Activated naive CD4-positive, alpha-beta T cell treated with anti-CD3 and anti-CD28 coated beads, Interleukin-2, amount 50 U/mL, for 24 hours (primary cell): ENCODE measurements at regions not wholly inside any gene's neighbourhood (a gene's known extent, or its start where the extent isn't known, plus 50 kb on each side); places are given as distances from the start of the nearest gene placed in this dataset.

Source experiments
- H3K27ac Mint-ChIP-seq: one replicate; pipeline ENCODE4 v1.8.0; 2021; ENCODE audit warnings: mild to moderate bottlenecking, mixed read lengths
- H3K27me3 Mint-ChIP-seq: one replicate; pipeline ENCODE4 v1.8.0; 2021; ENCODE audit warnings: mixed read lengths
- H3K36me3 Mint-ChIP-seq: one replicate; pipeline ENCODE4 v1.8.0; 2021; ENCODE audit warnings: mixed read lengths
- H3K4me1 Mint-ChIP-seq: one replicate; pipeline ENCODE4 v1.8.0; 2021; ENCODE audit warnings: mixed read lengths
- H3K4me3 Mint-ChIP-seq: one replicate; pipeline ENCODE4 v1.8.0; 2021; ENCODE audit warnings: mild to moderate bottlenecking, mixed read lengths
- H3K9me3 Mint-ChIP-seq: one replicate; pipeline ENCODE4 v1.8.0; 2021; ENCODE audit warnings: mixed read lengths

DNA sequence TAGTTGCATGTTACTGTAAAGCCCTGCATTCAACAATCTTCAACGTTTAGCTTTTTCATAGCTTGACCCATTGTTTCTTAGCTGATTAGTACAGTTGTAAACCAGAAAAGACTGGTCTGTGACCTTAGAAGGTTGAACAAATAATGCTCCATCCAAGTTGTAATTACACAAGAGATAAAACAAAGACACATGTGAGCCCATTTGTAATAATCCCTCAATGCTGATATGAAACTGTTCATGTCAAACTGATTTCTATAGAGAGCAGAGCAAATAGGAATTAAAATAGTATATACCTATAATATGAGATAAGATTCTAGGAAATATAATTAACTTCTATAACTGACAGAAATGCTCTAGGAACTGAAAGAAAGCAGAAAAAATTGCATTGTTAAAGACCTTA lies 94.7 kb upstream of the SLC25A13 start:
- H3K27me3 Mint-ChIP-seq: peaks cover 9% of the 10 kb centered on the region
- H3K4me1 Mint-ChIP-seq: no peaks in the 10 kb centered on the region
- H3K9me3 Mint-ChIP-seq: no peaks in the 10 kb centered on the region
- H3K27ac Mint-ChIP-seq: no peak overlapping the region
- no peaks in the 10 kb centered on the region for H3K36me3 Mint-ChIP-seq
- H3K4me3 Mint-ChIP-seq: no peak overlapping the region

DNA sequence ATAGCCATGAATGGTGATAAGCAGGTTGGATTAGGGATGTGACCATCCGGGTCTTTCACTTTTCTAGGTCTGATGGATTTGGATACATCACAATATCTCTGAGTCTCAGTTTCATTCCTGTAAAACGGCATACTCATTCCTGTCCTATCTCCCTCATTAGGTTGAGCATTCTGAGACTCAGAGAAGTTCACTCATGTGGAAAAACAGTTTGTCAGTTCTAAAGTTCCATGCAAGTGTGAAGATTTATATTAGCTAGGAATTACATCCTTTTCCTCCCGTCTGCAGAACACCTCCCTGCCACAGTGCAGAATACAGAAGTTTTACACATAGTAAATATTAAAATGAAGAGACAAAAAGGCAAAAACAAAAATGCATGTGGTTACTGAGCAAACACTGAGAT lies 94.2 kb upstream of the SLC25A13 start:
- Mint-ChIP-seq H3K27me3 (peaks cover 9% of the 10 kb centered on the region), H3K4me1 (no peaks in the 10 kb centered on the region), H3K36me3 (no peaks in the 10 kb centered on the region), H3K4me3 (no peak overlapping the region), H3K27ac (no peak overlapping the region), H3K9me3 (no peaks in the 10 kb centered on the region)

DNA sequence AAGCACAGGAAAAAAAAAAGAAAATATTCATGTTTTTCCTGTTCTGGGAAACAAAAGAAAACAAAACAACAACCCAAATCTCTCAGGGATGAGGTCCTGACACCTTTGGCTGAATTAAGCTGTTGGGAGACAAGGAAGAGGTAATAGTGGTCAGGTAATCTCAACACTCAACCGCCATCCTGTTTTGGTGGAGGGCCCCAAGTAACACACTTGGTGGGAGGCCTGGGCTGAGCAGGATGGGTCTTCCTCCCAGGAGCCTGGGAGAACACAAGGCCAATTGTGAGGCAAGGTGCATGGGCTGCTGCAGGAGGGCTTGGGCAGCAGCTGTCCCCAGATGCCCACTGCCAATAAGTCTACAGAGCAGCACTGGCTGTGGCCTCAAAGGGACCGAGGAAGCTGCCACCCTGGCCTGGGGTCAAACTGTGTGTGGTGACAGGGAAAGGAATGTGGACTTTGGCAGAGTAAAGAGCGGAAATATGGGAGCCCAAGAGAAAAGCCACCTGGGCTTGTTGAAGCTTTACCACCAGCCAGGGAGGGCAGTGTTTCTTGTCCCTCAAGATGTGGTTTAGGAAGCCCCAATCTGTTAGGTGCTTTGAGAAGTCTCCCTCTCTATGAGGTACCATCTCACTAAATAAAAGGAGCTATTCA lies 93.5 kb upstream of the SLC25A13 start:
- H3K4me3 Mint-ChIP-seq: no peak overlapping the region
- no peaks in the 10 kb centered on the region for H3K9me3 Mint-ChIP-seq
- H3K36me3 Mint-ChIP-seq: no peaks in the 10 kb centered on the region
- H3K27ac Mint-ChIP-seq: no peak overlapping the region
- no peaks in the 10 kb centered on the region for H3K4me1 Mint-ChIP-seq
- H3K27me3 Mint-ChIP-seq: peaks cover 9% of the 10 kb centered on the region

DNA sequence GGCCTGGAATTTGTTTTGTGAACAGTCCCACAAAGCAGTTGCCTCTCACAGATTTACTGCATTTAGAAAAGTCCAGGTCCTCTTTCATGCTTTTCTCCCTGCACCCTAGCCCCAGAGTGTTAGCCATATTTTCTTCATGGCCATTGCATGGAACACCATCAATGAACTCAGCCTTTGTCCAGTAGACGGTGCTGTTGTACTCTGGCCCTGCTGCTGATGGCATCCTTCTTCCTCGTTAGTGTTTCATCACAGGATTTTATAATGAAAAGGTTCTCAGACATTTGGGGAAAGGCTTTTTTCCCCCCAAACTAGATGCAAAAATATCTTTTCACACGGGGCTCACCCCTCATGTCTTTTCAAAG lies 93.0 kb upstream of the SLC25A13 start:
- Mint-ChIP-seq H3K9me3 (no peaks in the 10 kb centered on the region), H3K4me1 (no peaks in the 10 kb centered on the region), H3K27me3 (peaks cover 9% of the 10 kb centered on the region), H3K27ac (no peak overlapping the region), H3K36me3 (no peaks in the 10 kb centered on the region), H3K4me3 (no peak overlapping the region)

DNA sequence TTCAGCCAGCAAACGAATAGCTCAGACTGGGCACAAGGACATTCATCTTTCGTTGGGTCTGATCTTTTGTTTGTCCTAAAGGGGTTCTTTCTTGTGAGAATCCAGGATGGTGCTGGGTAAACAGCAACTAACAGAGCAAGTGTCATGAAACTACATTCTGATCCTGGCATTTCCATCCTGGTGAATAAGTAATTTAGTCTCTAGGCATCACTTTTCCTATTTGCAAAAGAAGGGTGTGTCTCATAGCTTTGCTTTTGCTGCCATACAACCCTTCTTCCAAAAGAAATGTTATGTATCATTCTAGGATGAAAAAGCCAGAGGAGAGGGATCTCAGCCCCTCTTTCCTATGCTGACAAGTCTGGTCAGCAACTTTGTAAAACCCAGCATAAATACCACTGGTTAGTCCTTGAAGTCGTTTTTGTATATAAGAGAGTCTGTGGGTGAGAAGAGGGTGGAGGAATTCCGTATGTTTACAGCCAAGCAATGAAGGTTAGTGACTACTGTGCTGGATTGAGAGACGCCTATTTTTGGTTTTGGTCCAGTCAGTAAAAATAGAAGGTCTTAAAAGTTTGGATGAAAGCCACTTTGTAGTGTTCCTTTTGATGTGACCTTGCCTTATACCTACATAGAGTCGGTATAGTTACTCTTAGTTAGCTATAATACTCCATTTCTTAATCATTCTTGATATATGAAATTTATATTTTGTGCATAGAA lies 88.4 kb upstream of the SLC25A13 start:
- Mint-ChIP-seq H3K4me1 (no peaks in the 10 kb centered on the region), H3K9me3 (no peaks in the 10 kb centered on the region), H3K4me3 (no peak overlapping the region), H3K27me3 (no peaks in the 10 kb centered on the region), H3K36me3 (no peaks in the 10 kb centered on the region), H3K27ac (no peak overlapping the region)

DNA sequence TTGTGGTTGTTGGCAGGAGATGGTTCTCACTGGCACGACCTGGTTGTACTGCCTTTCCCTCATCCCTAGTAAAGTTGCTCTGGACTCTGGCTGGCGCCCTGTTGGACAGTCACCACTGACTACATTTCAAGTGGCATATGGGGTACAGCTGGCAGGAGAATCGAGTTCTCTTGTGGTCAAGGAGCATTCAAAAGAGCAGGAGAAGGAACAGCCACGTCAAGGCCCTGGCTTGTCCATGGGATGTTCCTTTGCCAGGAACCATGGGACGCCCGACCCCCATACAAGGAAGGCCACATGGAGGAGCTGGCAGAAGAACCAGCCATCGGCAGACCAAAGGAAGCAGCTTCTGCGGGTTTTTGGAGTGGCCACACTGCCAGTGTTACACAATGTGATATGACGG lies 87.0 kb upstream of the SLC25A13 start:
- Mint-ChIP-seq H3K27me3 (peaks cover 3% of the 10 kb centered on the region), H3K27ac (no peak overlapping the region)

DNA sequence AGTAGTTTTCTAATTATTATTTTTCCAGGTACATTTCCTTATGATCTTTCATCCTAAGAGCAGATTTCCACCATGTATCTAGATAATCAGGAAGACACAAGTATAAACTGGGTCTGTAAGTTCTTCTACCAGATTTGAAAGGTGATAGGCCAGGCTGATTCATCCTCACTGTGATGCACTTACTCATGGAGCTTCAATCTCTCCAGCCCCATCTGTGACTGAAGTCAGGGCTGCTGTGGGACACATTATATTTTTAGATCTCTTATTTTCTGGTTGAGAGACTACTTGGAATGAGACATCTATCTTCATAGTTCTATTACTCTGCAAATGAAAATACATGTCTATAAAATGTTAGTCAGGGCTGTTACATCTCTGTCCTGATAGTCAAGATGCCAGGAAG lies 85.5 kb upstream of the SLC25A13 start:
- Mint-ChIP-seq H3K36me3 (no peaks in the 10 kb centered on the region), H3K4me3 (no peak overlapping the region), H3K9me3 (no peaks in the 10 kb centered on the region), H3K27ac (no peak overlapping the region), H3K4me1 (no peaks in the 10 kb centered on the region), H3K27me3 (peaks cover 9% of the 10 kb centered on the region)

More for the DNA sequence above, 87.0 kb upstream of the SLC25A13 start:
- Mint-ChIP-seq H3K36me3 (no peaks in the 10 kb centered on the region), H3K4me3 (no peak overlapping the region), H3K9me3 (no peaks in the 10 kb centered on the region), H3K4me1 (no peaks in the 10 kb centered on the region)

DNA sequence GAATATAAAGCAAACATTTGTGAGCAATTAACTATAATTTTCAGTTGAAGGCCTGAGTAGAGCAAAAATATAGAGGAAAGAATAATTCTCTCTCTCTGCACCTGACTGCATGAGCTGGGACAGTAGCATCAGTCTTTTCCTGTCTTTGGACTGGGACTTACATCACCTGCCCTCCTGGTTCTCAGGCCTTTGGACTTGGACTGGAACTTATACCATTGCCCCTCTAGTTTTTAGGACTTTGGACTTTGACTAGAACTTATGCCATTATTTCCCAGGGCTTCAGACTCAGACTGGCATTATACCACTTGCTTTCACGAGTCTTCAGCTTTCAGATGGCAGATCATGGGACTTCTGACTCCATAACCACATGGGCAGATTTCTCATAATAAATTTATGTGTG lies 81.0 kb upstream of the SLC25A13 start:
- H3K27me3 Mint-ChIP-seq: peaks cover 12% of the 10 kb centered on the region
- H3K4me1 Mint-ChIP-seq: no peaks in the 10 kb centered on the region
- no peaks in the 10 kb centered on the region for H3K36me3 Mint-ChIP-seq
- no peak overlapping the region for H3K4me3 Mint-ChIP-seq
- no peak overlapping the region for H3K27ac Mint-ChIP-seq
- no peaks in the 10 kb centered on the region for H3K9me3 Mint-ChIP-seq

DNA sequence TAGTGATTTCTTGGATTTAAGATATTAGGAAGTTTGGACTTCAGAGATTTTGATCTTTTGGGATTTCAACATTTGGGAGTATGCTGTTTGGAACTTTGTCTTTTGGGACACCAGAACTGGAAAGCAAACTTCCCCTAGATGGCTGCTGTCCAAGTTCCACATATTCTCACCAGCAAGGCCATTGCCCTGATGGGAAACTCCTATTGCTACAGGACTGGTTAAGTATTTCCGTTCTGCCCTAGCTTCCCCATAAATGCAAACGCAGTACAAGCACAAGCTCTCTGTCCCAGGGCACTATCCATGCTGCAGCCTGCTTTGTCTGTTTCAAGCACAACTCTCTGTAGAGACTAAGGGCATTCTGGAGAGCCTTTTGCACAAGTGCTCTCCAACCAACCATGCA lies 79.3 kb upstream of the SLC25A13 start:
- no peaks in the 10 kb centered on the region for H3K36me3 Mint-ChIP-seq
- no peak overlapping the region for H3K4me3 Mint-ChIP-seq
- no peak overlapping the region for H3K27ac Mint-ChIP-seq
- no peaks in the 10 kb centered on the region for H3K9me3 Mint-ChIP-seq
- H3K4me1 Mint-ChIP-seq: no peaks in the 10 kb centered on the region
- H3K27me3 Mint-ChIP-seq: peaks cover 13% of the 10 kb centered on the region

DNA sequence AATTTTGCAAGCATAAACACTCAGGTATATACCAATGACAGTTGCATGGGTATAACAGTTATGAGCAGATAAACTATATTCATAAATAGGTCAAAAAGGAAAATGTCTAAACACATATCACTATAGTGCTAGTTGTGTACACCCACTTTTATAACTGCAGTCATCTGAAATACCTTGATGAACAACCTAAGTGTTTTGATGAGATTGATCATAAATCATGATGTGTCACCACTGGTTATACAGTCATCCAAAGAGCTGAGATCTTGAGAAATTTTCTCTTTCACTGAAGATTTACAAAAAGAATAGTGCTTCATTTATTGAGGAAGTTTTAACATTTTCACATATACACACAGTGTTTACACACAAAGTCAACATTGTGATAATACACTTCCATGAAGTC lies 78.6 kb upstream of the SLC25A13 start:
- Mint-ChIP-seq H3K36me3 (no peaks in the 10 kb centered on the region), H3K4me1 (no peaks in the 10 kb centered on the region), H3K9me3 (no peaks in the 10 kb centered on the region), H3K4me3 (no peak overlapping the region), H3K27ac (no peak overlapping the region), H3K27me3 (peaks cover 17% of the 10 kb centered on the region)

DNA sequence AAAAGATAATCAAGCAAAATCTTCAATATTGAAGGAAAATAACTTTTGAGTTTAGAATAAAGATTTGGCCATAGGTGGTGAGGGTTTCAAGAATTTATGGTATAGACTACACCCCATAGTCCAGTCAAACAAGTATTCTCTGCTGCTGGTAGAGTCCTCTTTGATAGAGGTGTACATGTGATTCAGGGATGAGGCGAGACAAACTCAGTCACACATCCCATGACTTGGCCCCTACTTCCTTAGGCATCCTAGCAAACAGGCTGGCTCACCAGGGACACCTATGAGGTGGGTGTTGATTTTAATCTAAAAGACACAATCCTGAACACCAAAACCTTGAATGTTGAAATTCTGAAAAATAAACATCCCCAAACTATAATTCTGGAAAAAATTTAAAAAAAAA lies 78.1 kb upstream of the SLC25A13 start:
- no peaks in the 10 kb centered on the region for H3K4me1 Mint-ChIP-seq
- H3K9me3 Mint-ChIP-seq: peaks cover 3% of the 10 kb centered on the region
- peaks cover 19% of the 10 kb centered on the region for H3K27me3 Mint-ChIP-seq
- no peaks in the 10 kb centered on the region for H3K36me3 Mint-ChIP-seq
- no peak overlapping the region for H3K27ac Mint-ChIP-seq
- H3K4me3 Mint-ChIP-seq: no peak overlapping the region

DNA sequence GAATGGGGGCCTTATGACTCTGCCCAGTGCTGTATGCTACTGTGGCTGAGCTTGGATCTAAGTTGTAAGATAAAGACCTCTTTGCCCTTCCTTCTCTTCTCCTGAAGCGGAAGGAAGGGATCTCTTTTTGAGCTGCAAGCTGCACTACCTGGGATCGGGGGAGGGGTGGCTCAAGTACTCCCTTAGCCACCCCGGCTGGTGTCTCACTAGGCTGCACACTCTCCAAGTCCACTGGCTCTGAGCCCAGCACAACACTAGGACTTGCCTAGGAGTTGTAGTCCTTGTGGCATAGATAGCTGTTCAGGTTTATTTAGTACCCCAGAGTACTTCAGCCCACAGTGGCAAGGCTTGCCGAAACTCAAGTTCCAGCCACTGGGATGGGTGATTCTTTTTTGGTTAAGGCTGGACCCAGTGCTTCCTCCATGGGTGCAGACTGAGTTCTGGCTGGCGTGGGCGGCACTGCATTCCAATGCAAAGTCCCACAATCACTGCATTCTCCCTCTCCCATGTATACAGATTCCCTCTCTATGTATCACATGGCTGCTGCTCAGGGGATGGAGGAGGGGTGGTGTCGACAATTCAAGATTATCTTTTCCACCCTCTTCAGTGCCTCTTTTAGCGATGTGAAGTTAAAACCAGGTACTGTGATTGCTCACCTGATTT lies 76.2 kb upstream of the SLC25A13 start:
- no peak overlapping the region for H3K27ac Mint-ChIP-seq
- H3K36me3 Mint-ChIP-seq: no peaks in the 10 kb centered on the region
- H3K27me3 Mint-ChIP-seq: peaks cover 14% of the 10 kb centered on the region
- H3K4me1 Mint-ChIP-seq: no peaks in the 10 kb centered on the region
- peaks cover 18% of the 10 kb centered on the region for H3K9me3 Mint-ChIP-seq
- no peak overlapping the region for H3K4me3 Mint-ChIP-seq

DNA sequence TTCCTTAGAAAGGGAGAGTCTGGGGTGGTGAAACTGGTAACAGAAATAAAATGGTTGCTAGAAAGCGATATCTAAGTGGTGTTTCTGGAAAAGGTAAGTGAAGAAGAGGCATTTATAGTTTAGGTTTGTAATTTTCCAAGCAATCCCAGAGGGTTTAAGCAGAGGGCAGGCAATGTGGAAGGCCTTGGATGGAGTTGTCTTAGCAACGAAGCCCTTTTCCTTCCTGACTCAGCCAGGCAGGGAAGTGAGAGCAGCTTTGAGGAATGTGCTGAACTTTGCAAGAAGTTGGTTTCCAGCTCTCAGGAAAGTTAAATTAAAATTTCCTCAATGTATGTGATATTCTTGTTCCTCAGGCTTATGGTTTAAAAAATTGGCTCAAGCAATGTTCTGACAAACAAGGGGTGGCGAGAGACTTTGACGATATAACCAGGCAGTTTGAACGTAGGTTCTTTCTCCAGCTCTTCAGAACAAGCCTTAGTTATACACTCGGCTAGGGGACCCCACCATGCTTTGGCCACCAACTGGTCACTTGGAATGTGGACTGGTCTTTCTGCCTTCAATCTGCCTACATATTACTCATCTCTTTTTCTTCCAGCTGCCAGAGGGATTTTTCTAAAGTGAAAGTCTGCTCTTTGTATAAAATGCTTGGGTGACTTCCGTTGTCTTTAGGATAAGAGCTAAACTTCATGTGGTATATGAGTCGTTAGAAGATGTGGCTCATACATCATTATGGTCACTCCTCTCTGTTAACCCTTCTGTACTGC lies 66.9 kb upstream of the SLC25A13 start:
- Mint-ChIP-seq H3K4me3 (no peak overlapping the region), H3K27me3 (peaks cover 5% of the 10 kb centered on the region), H3K4me1 (no peaks in the 10 kb centered on the region), H3K36me3 (no peaks in the 10 kb centered on the region), H3K27ac (no peak overlapping the region), H3K9me3 (peaks cover 9% of the 10 kb centered on the region)

DNA sequence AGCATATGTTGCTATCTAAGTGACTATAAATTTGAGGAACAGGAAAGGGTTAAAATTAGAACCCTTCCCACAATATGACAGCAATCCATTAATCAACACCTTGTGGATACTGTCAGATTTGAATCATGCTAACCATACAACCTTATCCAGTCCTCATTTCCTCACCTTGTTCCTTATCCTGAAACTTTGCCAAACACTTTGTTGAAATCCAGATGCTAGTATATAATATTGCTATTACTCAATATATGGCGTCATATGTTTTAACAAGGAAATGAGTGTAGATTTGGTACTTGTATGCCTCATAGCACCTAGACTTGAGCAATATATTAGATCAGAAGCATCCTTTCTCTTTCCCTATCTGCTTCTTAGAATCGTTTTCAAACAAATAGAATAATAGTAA lies 66.3 kb upstream of the SLC25A13 start:
- Mint-ChIP-seq H3K9me3 (peaks cover 4% of the 10 kb centered on the region), H3K4me3 (no peak overlapping the region), H3K27me3 (peaks cover 4% of the 10 kb centered on the region), H3K36me3 (no peaks in the 10 kb centered on the region), H3K27ac (no peak overlapping the region), H3K4me1 (no peaks in the 10 kb centered on the region)

DNA sequence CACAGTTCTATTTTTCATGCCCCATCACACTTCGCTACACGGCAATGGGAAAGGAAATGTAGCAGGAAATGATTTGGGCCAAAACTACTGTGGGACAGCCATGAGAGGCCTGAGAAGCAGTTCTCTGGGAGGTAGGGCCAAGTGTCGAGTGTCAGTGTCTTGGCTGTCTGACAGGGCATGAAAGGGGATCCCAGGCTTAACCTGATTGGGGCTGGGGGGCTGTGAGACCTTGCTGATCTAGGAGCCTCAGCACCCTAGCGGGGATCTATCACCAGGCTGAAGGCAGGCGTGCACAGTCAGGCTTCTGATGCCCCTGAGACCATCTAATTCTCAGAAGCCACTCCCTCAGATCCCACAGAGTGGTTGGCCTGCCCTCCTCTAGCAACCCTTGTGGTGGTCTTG lies 58.2 kb upstream of the SLC25A13 start:
- no peaks in the 10 kb centered on the region for H3K9me3 Mint-ChIP-seq
- no peak overlapping the region for H3K4me3 Mint-ChIP-seq
- no peak overlapping the region for H3K27ac Mint-ChIP-seq
- H3K36me3 Mint-ChIP-seq: no peaks in the 10 kb centered on the region
- no peaks in the 10 kb centered on the region for H3K4me1 Mint-ChIP-seq
- H3K27me3 Mint-ChIP-seq: peaks cover 8% of the 10 kb centered on the region

DNA sequence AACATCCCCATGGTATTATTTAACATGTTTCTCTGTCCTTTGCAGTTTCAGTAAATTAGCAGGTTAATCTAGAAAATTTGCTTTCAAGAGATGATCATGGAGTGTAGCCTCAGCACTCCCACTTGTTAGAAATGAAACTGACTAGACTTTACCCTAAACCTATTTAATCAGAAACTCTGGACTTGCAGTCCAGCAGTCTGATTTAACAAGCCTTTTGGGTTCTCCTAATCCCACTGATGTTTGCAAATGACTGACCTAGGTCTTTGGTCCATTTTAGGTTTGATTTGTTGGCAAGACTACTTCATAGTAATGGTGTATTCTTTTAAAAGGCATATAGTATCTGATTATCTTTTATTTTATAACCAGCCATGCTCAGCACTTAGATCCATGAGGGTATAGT lies 55.5 kb upstream of the SLC25A13 start:
- H3K36me3 Mint-ChIP-seq: no peaks in the 10 kb centered on the region
- H3K27ac Mint-ChIP-seq: no peak overlapping the region
- H3K27me3 Mint-ChIP-seq: peaks cover 9% of the 10 kb centered on the region
- H3K4me1 Mint-ChIP-seq: no peaks in the 10 kb centered on the region
- H3K4me3 Mint-ChIP-seq: no peak overlapping the region
- H3K9me3 Mint-ChIP-seq: no peaks in the 10 kb centered on the region
